ENCODE measurements at regions not wholly inside any gene's neighbourhood (a gene's known extent, or its start where the extent isn't known, plus 50 kb on each side); places are given as distances from the start of the nearest gene placed in this dataset.

DNA sequence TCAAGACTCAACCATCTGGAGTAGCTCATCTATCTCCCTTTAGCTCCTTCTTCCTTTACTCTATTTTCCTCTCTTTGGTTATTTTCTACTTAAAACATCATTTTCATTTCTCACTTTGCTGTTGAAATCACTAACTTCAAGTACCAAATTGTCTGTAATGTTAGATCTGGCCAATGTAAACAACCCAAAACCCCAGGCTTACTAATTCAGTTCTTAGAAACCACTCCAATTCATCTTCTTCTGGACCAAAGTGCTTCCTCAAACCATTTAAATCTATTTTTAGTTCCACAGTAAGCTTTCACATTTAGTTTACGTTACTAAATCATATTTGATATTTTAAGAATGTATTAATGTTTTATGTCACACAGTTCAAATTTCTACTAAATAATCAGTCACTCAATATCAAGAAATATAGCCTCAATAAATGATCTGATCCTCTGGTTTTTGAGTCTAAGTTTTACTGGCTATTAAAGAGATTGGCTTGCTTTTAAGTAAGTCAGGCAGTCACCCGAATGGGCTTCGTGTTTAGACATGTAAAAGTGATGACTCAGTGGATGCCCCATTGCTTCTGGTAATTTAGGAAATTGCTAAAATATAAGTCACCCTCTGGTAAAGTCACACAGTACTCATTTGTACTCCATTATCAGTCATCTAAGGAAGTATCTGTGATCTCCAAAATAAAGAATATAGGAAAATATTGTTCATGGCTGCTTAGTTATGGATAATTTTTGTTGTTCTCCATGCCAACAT, 527.2 kb upstream of the SOX11 start:
- Histone ChIP-seq H3K4me3 (ENCODE audit: low read length in 2 of 2) (no peak overlapping the region), H3K9me3 (ENCODE audit: control insufficient read depth in 2 of 2, low read length in 2 of 2) (no peaks in the 10 kb centered on the region), H3K27me3 (ENCODE audit: control insufficient read depth in 1 of 2, insufficient read depth in 2 of 2, low read length in 2 of 2) (no peaks in the 10 kb centered on the region), H3K27ac (ENCODE audit: low read length) (no peak overlapping the region), H3K4me1 (ENCODE audit: control insufficient read depth, insufficient read depth, low read length) (no peaks in the 10 kb centered on the region), H3K9ac (ENCODE audit: low read length in 2 of 2) (no peak overlapping the region), H3K36me3 (ENCODE audit: control insufficient read depth in 2 of 2, insufficient read depth in 2 of 2, low read length in 2 of 2) (no peaks in the 10 kb centered on the region)

DNA sequence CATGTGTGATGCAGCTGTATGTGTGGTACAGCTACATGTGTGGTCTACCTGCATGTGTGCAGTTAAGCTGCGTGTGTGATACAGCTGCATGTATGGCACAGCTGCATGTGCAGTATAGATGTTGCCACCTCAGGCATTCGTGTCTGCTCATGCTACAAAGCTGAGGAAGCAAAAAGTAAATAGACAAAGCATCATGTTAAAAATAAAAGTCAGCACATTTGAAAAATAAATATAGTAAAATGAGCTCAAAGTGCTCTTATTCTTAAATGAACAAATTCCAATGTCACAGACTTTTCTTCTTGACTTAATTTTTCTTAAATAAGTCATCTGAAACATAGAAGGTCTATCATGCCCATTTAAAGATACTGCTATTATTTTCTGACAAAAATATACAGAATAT, 519.3 kb upstream of the SOX11 start:
- Histone ChIP-seq H3K9ac (ENCODE audit: low read length in 2 of 2) (no peak overlapping the region), H3K27ac (ENCODE audit: low read length) (no peak overlapping the region), H3K27me3 (ENCODE audit: control insufficient read depth in 1 of 2, insufficient read depth in 2 of 2, low read length in 2 of 2) (no peaks in the 10 kb centered on the region), H3K4me1 (ENCODE audit: control insufficient read depth, insufficient read depth, low read length) (no peaks in the 10 kb centered on the region), H3K36me3 (ENCODE audit: control insufficient read depth in 2 of 2, insufficient read depth in 2 of 2, low read length in 2 of 2) (no peaks in the 10 kb centered on the region), H3K4me3 (ENCODE audit: low read length in 2 of 2) (no peak overlapping the region), H3K9me3 (ENCODE audit: control insufficient read depth in 2 of 2, low read length in 2 of 2) (no peaks in the 10 kb centered on the region)

DNA sequence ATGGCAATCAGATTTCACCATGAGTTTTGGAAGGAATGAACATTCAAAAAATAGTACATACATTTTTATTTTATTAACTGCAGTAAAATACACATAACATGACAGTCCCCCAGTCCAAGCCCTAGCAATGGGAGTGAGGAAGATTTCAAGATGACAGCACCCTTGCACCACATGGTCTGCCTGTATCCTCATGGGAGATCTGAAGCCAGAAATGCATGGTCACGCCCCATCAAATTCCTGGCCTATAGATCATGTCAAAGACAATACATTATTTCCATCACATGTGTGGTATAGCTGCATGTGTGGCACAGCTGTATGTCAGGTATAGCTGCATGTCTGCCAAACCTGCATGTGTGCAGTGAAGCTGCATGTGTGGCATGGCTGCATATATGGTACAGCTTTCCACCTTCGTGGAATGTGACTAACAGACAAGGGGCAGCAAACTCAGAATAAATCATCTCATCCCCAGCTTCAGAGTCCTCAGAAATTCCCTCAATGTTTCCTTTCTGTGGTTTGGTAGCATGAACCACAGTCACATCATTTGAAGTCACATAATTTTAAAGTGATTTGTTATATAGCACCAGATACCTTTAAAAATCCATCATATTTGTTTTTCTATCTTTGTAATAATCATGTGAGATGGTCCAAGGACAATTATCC, 518.2 kb upstream of the SOX11 start:
- Histone ChIP-seq H3K4me1 (ENCODE audit: control insufficient read depth, insufficient read depth, low read length) (no peaks in the 10 kb centered on the region), H3K27me3 (ENCODE audit: control insufficient read depth in 1 of 2, insufficient read depth in 2 of 2, low read length in 2 of 2) (no peaks in the 10 kb centered on the region), H3K9ac (ENCODE audit: low read length in 2 of 2) (no peak overlapping the region), H3K36me3 (ENCODE audit: control insufficient read depth in 2 of 2, insufficient read depth in 2 of 2, low read length in 2 of 2) (no peaks in the 10 kb centered on the region), H3K4me3 (ENCODE audit: low read length in 2 of 2) (no peak overlapping the region), H3K9me3 (ENCODE audit: control insufficient read depth in 2 of 2, low read length in 2 of 2) (no peaks in the 10 kb centered on the region), H3K27ac (ENCODE audit: low read length) (no peak overlapping the region)

GRCh38 chr2:5175231-5175630, 517.0 kb upstream of the SOX11 start:
- H3K4me3 ChIP-seq (ENCODE audit: low read length in 2 of 2) = no peak overlapping the region
- H3K4me1 ChIP-seq (ENCODE audit: control insufficient read depth, insufficient read depth, low read length) = no peaks in the 10 kb centered on the region
- no peaks in the 10 kb centered on the region for H3K36me3 ChIP-seq (ENCODE audit: control insufficient read depth in 2 of 2, insufficient read depth in 2 of 2, low read length in 2 of 2)
- H3K9me3 ChIP-seq (ENCODE audit: control insufficient read depth in 2 of 2, low read length in 2 of 2) = no peaks in the 10 kb centered on the region
- H3K27me3 ChIP-seq (ENCODE audit: control insufficient read depth in 1 of 2, insufficient read depth in 2 of 2, low read length in 2 of 2) = no peaks in the 10 kb centered on the region
- no peak overlapping the region for H3K9ac ChIP-seq (ENCODE audit: low read length in 2 of 2)
- no peak overlapping the region for H3K27ac ChIP-seq (ENCODE audit: low read length)

DNA sequence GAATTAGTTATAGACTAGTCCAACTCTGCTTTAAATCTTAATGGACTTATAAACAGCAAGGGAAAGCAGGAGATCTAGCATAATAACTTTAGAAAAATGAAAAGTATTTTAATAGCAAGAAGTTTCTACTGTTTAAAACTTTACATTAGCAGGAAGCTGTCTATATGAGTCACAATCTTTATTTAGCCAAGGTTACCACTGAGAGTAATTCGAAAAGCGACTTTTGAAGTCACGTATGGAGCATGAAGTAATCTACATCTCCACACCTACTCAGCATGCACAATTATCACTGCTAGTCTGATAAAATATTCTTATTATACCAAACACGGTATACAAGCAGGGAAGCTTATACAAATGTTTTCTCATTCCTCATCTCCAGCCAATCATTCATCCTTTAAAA, 515.4 kb upstream of the SOX11 start:
- H3K9ac ChIP-seq (ENCODE audit: low read length in 2 of 2) = no peak overlapping the region
- no peaks in the 10 kb centered on the region for H3K4me1 ChIP-seq (ENCODE audit: control insufficient read depth, insufficient read depth, low read length)
- H3K27me3 ChIP-seq (ENCODE audit: control insufficient read depth in 1 of 2, insufficient read depth in 2 of 2, low read length in 2 of 2) = no peaks in the 10 kb centered on the region

DNA sequence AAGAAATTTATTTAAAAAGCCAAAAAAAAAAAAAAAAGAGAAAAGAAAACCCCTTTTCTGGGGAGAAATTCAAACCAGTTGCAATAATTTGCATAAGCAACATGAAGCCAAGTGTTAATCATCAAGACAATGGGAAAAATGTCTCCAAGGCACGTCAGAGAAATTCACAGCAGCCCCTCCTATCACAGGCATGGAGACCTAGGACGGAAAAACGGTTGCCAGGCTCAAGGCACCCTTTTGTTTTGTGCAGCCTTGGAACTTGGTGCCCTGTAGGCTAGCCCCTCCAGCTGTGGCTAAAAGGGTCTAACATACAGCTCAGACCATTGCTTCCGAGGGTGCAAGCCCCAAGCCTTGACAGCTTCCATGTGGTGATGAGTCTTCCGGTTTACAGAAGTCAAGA, 509.2 kb upstream of the SOX11 start:
- no peak overlapping the region for H3K4me3 ChIP-seq (ENCODE audit: low read length in 2 of 2)

More for the DNA sequence above, 515.4 kb upstream of the SOX11 start:
- no peak overlapping the region for H3K27ac ChIP-seq (ENCODE audit: low read length)
- H3K36me3 ChIP-seq (ENCODE audit: control insufficient read depth in 2 of 2, insufficient read depth in 2 of 2, low read length in 2 of 2) = no peaks in the 10 kb centered on the region
- H3K4me3 ChIP-seq (ENCODE audit: low read length in 2 of 2) = no peak overlapping the region
- no peaks in the 10 kb centered on the region for H3K9me3 ChIP-seq (ENCODE audit: control insufficient read depth in 2 of 2, low read length in 2 of 2)

DNA sequence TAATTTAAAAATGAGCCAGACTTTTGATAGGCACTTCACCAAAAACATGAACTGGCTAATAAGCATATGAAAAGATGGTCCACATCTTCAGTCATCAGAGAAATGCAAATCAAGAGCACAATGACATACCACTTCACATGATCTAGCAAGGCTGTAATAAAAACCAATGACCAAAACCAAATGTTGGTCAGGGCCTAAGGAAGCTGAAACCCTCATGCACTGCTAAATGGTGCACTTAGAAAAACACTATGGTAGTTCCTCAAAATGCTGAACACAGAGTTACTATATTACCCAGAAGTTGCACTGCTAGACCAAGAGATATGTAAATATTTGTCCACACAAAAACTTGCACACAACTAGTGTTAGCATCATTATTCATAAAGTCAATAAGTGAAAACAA, 504.9 kb upstream of the SOX11 start:
- no peaks in the 10 kb centered on the region for H3K9me3 ChIP-seq (ENCODE audit: control insufficient read depth in 2 of 2, low read length in 2 of 2)
- no peaks in the 10 kb centered on the region for H3K27me3 ChIP-seq (ENCODE audit: control insufficient read depth in 1 of 2, insufficient read depth in 2 of 2, low read length in 2 of 2)
- H3K36me3 ChIP-seq (ENCODE audit: control insufficient read depth in 2 of 2, insufficient read depth in 2 of 2, low read length in 2 of 2) = no peaks in the 10 kb centered on the region
- no peaks in the 10 kb centered on the region for H3K4me1 ChIP-seq (ENCODE audit: control insufficient read depth, insufficient read depth, low read length)
- no peak overlapping the region for H3K4me3 ChIP-seq (ENCODE audit: low read length in 2 of 2)
- H3K27ac ChIP-seq (ENCODE audit: low read length) = no peak overlapping the region
- no peak overlapping the region for H3K9ac ChIP-seq (ENCODE audit: low read length in 2 of 2)

More for the DNA sequence above, 509.2 kb upstream of the SOX11 start:
- H3K27me3 ChIP-seq (ENCODE audit: control insufficient read depth in 1 of 2, insufficient read depth in 2 of 2, low read length in 2 of 2) = no peaks in the 10 kb centered on the region
- H3K9ac ChIP-seq (ENCODE audit: low read length in 2 of 2) = no peak overlapping the region
- H3K36me3 ChIP-seq (ENCODE audit: control insufficient read depth in 2 of 2, insufficient read depth in 2 of 2, low read length in 2 of 2) = no peaks in the 10 kb centered on the region
- H3K27ac ChIP-seq (ENCODE audit: low read length) = no peak overlapping the region
- H3K9me3 ChIP-seq (ENCODE audit: control insufficient read depth in 2 of 2, low read length in 2 of 2) = no peaks in the 10 kb centered on the region
- H3K4me1 ChIP-seq (ENCODE audit: control insufficient read depth, insufficient read depth, low read length) = no peaks in the 10 kb centered on the region

GRCh38 chr2:5188636-5189035, 503.5 kb upstream of the SOX11 start:
- Histone ChIP-seq H3K9ac (ENCODE audit: low read length in 2 of 2) (no peak overlapping the region), H3K4me3 (ENCODE audit: low read length in 2 of 2) (no peak overlapping the region), H3K27ac (ENCODE audit: low read length) (no peak overlapping the region), H3K4me1 (ENCODE audit: control insufficient read depth, insufficient read depth, low read length) (no peaks in the 10 kb centered on the region), H3K9me3 (ENCODE audit: control insufficient read depth in 2 of 2, low read length in 2 of 2) (no peaks in the 10 kb centered on the region), H3K27me3 (ENCODE audit: control insufficient read depth in 1 of 2, insufficient read depth in 2 of 2, low read length in 2 of 2) (no peaks in the 10 kb centered on the region), H3K36me3 (ENCODE audit: control insufficient read depth in 2 of 2, insufficient read depth in 2 of 2, low read length in 2 of 2) (no peaks in the 10 kb centered on the region)

DNA sequence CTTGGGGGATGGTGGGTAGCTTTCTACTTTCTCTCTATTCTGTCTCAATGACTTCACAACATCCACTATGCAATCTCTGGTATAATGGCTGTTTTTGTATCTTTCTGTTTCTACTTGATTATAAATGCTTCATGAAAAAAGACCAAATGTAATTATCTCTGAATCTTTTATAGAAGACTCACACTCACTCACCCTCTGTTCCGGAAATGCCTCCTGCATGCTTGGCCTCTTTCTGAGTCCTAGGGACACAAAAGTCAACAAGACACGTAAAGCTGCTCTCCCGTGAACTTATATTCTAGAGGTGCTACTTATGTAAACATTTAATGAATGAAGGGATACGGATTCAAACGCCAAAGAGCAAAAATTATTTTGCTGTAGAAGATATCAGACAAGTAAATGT, 502.2 kb upstream of the SOX11 start:
- no peaks in the 10 kb centered on the region for H3K36me3 ChIP-seq (ENCODE audit: control insufficient read depth in 2 of 2, insufficient read depth in 2 of 2, low read length in 2 of 2)
- H3K4me3 ChIP-seq (ENCODE audit: low read length in 2 of 2) = no peak overlapping the region
- no peaks in the 10 kb centered on the region for H3K27me3 ChIP-seq (ENCODE audit: control insufficient read depth in 1 of 2, insufficient read depth in 2 of 2, low read length in 2 of 2)
- no peak overlapping the region for H3K9ac ChIP-seq (ENCODE audit: low read length in 2 of 2)
- H3K9me3 ChIP-seq (ENCODE audit: control insufficient read depth in 2 of 2, low read length in 2 of 2) = no peaks in the 10 kb centered on the region
- no peak overlapping the region for H3K27ac ChIP-seq (ENCODE audit: low read length)
- H3K4me1 ChIP-seq (ENCODE audit: control insufficient read depth, insufficient read depth, low read length) = no peaks in the 10 kb centered on the region

DNA sequence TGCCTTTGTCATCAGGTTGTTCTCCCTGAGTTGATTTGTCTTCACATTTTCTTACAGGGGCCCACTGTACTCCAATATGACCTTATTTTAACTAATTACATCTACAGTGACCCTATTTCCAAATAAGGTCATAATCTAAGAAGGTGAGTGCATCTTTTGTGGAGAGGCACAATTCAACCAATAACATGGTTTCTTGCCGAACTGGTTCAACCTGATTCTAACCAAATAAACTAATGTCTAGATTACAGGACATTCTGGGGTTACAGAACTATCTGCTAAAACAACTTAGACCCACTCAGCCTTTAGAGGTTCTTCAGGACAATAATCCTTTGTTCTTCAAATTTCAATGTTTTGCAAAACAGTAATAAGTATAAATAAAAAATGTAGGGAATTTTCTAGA, 496.5 kb upstream of the SOX11 start:
- no peaks in the 10 kb centered on the region for H3K4me1 ChIP-seq (ENCODE audit: control insufficient read depth, insufficient read depth, low read length)
- no peak overlapping the region for H3K4me3 ChIP-seq (ENCODE audit: low read length in 2 of 2)
- no peak overlapping the region for H3K9ac ChIP-seq (ENCODE audit: low read length in 2 of 2)
- H3K27me3 ChIP-seq (ENCODE audit: control insufficient read depth in 1 of 2, insufficient read depth in 2 of 2, low read length in 2 of 2) = no peaks in the 10 kb centered on the region
- no peak overlapping the region for H3K27ac ChIP-seq (ENCODE audit: low read length)
- H3K36me3 ChIP-seq (ENCODE audit: control insufficient read depth in 2 of 2, insufficient read depth in 2 of 2, low read length in 2 of 2) = no peaks in the 10 kb centered on the region
- H3K9me3 ChIP-seq (ENCODE audit: control insufficient read depth in 2 of 2, low read length in 2 of 2) = no peaks in the 10 kb centered on the region

DNA sequence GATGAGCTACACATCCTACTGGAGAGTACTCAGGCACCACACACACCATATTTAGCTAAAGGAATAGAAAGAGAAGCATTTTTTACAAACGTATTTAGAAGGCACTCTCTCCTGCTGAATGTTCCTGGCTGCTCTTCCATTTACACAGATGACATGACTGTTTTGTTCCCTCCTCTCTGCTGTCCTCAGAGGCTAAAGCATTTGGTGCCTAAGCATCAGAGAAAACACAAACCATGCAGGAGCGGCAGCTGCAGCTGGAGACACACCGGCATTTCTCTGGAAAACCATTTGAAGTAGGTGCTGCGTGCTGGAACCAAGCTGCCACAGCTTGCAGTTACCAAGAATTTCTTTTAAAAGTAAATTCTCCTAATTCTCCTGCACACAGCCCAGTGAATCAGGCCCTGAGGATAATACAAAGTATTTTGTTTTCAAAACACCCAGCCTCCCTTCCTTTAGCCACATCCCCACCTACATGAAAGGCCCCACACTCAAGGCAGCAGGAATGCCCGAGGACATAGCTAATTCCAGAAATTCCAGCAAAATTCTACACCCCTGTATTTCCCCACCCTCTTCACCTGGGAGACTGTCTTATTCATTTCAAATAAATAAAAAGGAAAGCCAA, 488.9 kb upstream of the SOX11 start:
- Histone ChIP-seq H3K36me3 (ENCODE audit: control insufficient read depth in 2 of 2, insufficient read depth in 2 of 2, low read length in 2 of 2) (no peaks in the 10 kb centered on the region), H3K4me3 (ENCODE audit: low read length in 2 of 2) (no peak overlapping the region), H3K9ac (ENCODE audit: low read length in 2 of 2) (no peak overlapping the region), H3K27ac (ENCODE audit: low read length) (no peak overlapping the region), H3K4me1 (ENCODE audit: control insufficient read depth, insufficient read depth, low read length) (no peaks in the 10 kb centered on the region), H3K27me3 (ENCODE audit: control insufficient read depth in 1 of 2, insufficient read depth in 2 of 2, low read length in 2 of 2) (no peaks in the 10 kb centered on the region), H3K9me3 (ENCODE audit: control insufficient read depth in 2 of 2, low read length in 2 of 2) (no peaks in the 10 kb centered on the region)
